Stimulated activated CD8-positive, alpha-beta memory T cell treated with anti-CD3 and anti-CD28 coated beads, Interleukin-12 subunit alpha, Interleukin-12 subunit beta, amount 100 ng/mL, for 24 hours (primary cell): ENCODE measurements at regions not wholly inside any gene's neighbourhood (a gene's known extent, or its start where the extent isn't known, plus 50 kb on each side); places are given as distances from the start of the nearest gene placed in this dataset.
"Not testable (repeated sequence)": the region's sequence is repeated elsewhere in the genome, so short reads cannot be mapped to it uniquely, and the experiment has no call there.

Source experiments
- DNase-seq: peaks from one replicate; pipeline ENCODE4 v3.0.0-alpha.2; 2020; ENCODE audit errors: extremely low read depth

GRCh38 chr14:96686126-96686525, 111.1 kb upstream of the VRK1 start:
- DNase-seq = no peak

GRCh38 chr14:96688629-96689028, 108.6 kb upstream of the VRK1 start:
- DNase-seq = no peak

- no peak for DNase-seq
Observed at GRCh38 chr14:96690713-96691383, 106.3 kb upstream of the VRK1 start.

GRCh38 chr14:96693252-96693820, 103.8 kb upstream of the VRK1 start:
- DNase-seq = no peak

- DNase-seq = no peak
Observed at GRCh38 chr14:96693987-96694386, 103.2 kb upstream of the VRK1 start.

- DNase-seq = no peak
Observed at GRCh38 chr14:96698960-96699539, 98.1 kb upstream of the VRK1 start.

- DNase-seq = no peak
Observed at GRCh38 chr14:96699666-96700065, 97.5 kb upstream of the VRK1 start.

- DNase-seq = no peak
Observed at GRCh38 chr14:96702831-96703230, 94.4 kb upstream of the VRK1 start.

GRCh38 chr14:96705422-96706092, 91.6 kb upstream of the VRK1 start:
- DNase-seq = no peak

GRCh38 chr14:96706893-96707292, 90.3 kb upstream of the VRK1 start:
- no peak for DNase-seq

- DNase-seq = no peak
Observed at GRCh38 chr14:96710060-96710666, 87.0 kb upstream of the VRK1 start.

- DNase-seq = no peak
Observed at GRCh38 chr14:96711559-96712267, 85.5 kb upstream of the VRK1 start.

GRCh38 chr14:96713426-96713825, 83.8 kb upstream of the VRK1 start:
- no peak for DNase-seq

GRCh38 chr14:96714537-96714936, 82.6 kb upstream of the VRK1 start:
- not testable (repeated sequence) for DNase-seq

- DNase-seq = no peak
Observed at GRCh38 chr14:96717116-96717515, 80.1 kb upstream of the VRK1 start.

GRCh38 chr14:96718407-96718806, 78.8 kb upstream of the VRK1 start:
- DNase-seq = no peak

GRCh38 chr14:96720702-96721101, 76.5 kb upstream of the VRK1 start:
- DNase-seq = not testable (repeated sequence)

GRCh38 chr14:96722736-96723135, 74.4 kb upstream of the VRK1 start:
- DNase-seq = no peak

GRCh38 chr14:96723946-96724345, 73.2 kb upstream of the VRK1 start:
- no peak for DNase-seq

GRCh38 chr14:96725232-96725631, 72.0 kb upstream of the VRK1 start:
- DNase-seq = no peak

- DNase-seq = no peak
Observed at GRCh38 chr14:96727073-96727472, 70.1 kb upstream of the VRK1 start.

- no peak for DNase-seq
Observed at GRCh38 chr14:96727491-96727890, 69.7 kb upstream of the VRK1 start.
